Thymus (tissue), 11 donors: ENCODE measurements at regions not wholly inside any gene's neighbourhood (a gene's known extent, or its start where the extent isn't known, plus 50 kb on each side); places are given as distances from the start of the nearest gene placed in this dataset.
"Not testable (repeated sequence)": the region's sequence is repeated elsewhere in the genome, so short reads cannot be mapped to it uniquely, and the experiment has no call there.

Source experiments
- DNase-seq, 9 donors: peaks; one replicate each; pipeline ENCODE4 v3.0.0-alpha.2; 2013; ENCODE audit warnings: low spot score in 9 of 9, low read depth in 6 of 9, missing footprints in 1 of 9
- H3K27ac ChIP-seq, 2 donors: one replicate each; pipeline ENCODE4 v1.5.1; 2013; ENCODE audit warnings: control low read depth in 1 of 2, low read depth in 1 of 2, low read length in 1 of 2, mild to moderate bottlenecking in 1 of 2, moderate library complexity in 1 of 2
- H3K27me3 ChIP-seq, 2 donors: one replicate each; pipeline ENCODE4 v1.5.1; 2013; ENCODE audit warnings: low read length in 1 of 2; ENCODE audit not compliant: control insufficient read depth in 2 of 2, insufficient read depth in 1 of 2
- H3K36me3 ChIP-seq, 2 donors: one replicate each; pipeline ENCODE4 v1.5.1; 2013; ENCODE audit warnings: low read length in 1 of 2, mild to moderate bottlenecking in 1 of 2, moderate library complexity in 1 of 2; ENCODE audit not compliant: control insufficient read depth in 2 of 2, insufficient read depth in 2 of 2
- H3K4me1 ChIP-seq, 2 donors: one replicate each; pipeline ENCODE4 v1.5.1; 2013; ENCODE audit warnings: low read length in 2 of 2; ENCODE audit not compliant: control insufficient read depth in 2 of 2, insufficient read depth in 2 of 2
- H3K4me3 ChIP-seq, 2 donors: one replicate each; pipeline ENCODE4 v1.5.1; 2013; ENCODE audit warnings: low read length in 2 of 2, control low read depth in 1 of 2, mild to moderate bottlenecking in 1 of 2
- H3K9me3 ChIP-seq, 2 donors: one replicate each; pipeline ENCODE4 v1.5.1; 2013; ENCODE audit warnings: low read length in 1 of 2, mild to moderate bottlenecking in 1 of 2; ENCODE audit not compliant: control insufficient read depth in 2 of 2, insufficient read depth in 1 of 2
- WGBS: extraction: QIAGEN DNeasy Blood & Tissue Kit; methylation state at CpG from one replicate; pipeline ENCODE4 v1.1.7; 2013; 5-methylcytosine and 5-hydroxymethylcytosine counted together
- donor health status: healthy.

DNA sequence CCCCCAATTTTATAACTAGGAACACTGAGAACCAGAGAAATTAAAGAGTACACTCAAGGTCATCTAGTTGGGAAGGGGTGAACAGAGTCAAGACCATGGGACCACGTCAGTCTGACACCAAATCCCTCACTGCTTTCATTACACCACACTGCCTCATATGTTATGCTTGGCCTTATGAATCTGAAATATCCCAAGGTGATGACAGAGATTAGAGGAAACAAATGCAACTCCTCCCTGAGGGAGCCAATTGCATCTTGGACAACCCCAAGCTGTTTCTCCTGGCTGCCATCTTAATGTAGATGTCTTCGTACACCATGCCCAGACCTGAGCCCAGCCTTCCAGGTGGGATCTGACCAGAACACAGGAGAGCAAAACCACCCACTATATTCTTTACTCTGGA is 60.6 kb upstream of the ABCA1 start:
- Histone ChIP-seq H3K27ac (no peak overlapping the region), H3K4me1 (peaks cover 47 to 71% of the 10 kb centered on the region in 2 donors), H3K4me3 (no peak overlapping the region), H3K36me3 (no peaks in the 10 kb centered on the region), H3K9me3 (no peaks in the 10 kb centered on the region), H3K27me3 (no peaks in the 10 kb centered on the region)
- DNase-seq = no peak
- WGBS = 97% methylated on average over 2 of the region's 2 CpGs

DNA sequence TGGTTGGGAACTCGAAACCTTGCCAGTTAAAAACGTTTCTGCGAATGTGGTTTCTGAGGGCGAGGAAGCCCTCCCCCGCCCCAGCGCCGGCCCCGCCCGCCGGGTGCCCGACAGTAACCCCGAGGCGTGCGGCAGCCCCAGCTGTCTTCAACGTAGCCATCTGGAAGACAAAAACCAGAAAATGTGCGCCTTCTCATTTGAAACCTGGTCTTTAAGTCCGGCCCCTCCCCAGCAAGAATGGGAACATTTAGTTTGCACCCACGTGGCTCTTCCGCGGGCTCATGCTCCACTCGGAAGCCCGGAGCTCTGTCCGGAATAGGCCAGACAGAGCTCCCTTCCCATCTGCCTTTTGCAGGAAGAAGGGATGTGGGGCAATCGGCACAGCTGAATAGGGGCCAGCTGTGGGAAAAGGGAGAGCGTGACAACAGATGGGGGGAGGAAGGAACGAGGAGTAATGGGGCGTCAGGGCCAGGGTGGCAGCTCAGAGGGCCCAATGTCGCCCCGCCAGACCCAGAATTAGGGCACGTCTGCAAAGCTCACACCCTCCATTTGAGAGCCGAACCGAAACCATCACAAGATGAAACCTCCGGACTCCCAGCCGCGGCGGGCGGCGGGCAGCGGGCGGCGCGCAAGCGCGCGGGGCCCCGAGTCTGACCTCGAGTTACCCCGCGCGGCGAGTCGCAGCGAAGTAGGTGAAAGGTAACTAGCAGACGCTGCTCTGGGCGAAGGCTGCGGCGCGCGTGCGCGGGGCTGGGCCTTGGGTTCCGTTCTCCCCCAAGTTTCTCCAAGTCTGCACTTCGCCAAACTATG is 63.4 kb upstream of the ABCA1 start:
- Histone ChIP-seq H3K4me3 (peak overlapping the region; percentile 36 to 66), H3K27me3 (no peaks in the 10 kb centered on the region), H3K36me3 (no peaks in the 10 kb centered on the region), H3K9me3 (no peaks in the 10 kb centered on the region), H3K27ac (peak overlapping the region; percentile 94 to 100), H3K4me1 (peaks cover 31 to 68% of the 10 kb centered on the region in 2 donors)
- peak; percentile 74 to 96 (median 86) for DNase-seq
- under 1% methylated on average over 63 of the region's 63 CpGs for WGBS

DNA sequence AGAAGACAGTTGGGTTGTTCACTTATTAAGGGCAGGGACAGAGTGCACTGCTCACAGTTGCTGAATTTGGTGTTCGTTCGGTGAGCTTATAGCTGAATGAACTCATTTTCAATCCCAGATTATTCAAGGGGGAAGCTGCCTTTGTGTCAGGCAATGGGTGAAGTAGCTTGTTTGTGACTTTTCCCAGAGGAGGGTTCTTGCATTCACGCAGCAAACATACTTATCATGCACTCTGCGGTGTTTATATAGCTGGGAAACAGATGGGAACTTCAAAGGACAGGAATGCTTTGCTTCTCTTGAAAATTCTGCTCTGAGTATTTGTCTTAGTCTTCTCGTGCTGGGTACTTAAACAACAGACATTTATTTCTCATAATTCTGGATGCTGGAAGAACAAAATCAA is 64.7 kb upstream of the ABCA1 start:
- peak overlapping the region; percentile 62 to 100 for H3K27ac ChIP-seq
- H3K4me1 ChIP-seq = peaks cover 31 to 66% of the 10 kb centered on the region in 2 donors
- no peaks in the 10 kb centered on the region for H3K9me3 ChIP-seq
- H3K4me3 ChIP-seq = peak overlapping the region in 1 of 2 donors; percentile 2
- no peaks in the 10 kb centered on the region for H3K36me3 ChIP-seq
- WGBS = 54% methylated on average over 5 of the region's 5 CpGs
- DNase-seq = peak in 3 of 9 donors; percentile 27 to 53 (median 30)
- H3K27me3 ChIP-seq = no peaks in the 10 kb centered on the region

DNA sequence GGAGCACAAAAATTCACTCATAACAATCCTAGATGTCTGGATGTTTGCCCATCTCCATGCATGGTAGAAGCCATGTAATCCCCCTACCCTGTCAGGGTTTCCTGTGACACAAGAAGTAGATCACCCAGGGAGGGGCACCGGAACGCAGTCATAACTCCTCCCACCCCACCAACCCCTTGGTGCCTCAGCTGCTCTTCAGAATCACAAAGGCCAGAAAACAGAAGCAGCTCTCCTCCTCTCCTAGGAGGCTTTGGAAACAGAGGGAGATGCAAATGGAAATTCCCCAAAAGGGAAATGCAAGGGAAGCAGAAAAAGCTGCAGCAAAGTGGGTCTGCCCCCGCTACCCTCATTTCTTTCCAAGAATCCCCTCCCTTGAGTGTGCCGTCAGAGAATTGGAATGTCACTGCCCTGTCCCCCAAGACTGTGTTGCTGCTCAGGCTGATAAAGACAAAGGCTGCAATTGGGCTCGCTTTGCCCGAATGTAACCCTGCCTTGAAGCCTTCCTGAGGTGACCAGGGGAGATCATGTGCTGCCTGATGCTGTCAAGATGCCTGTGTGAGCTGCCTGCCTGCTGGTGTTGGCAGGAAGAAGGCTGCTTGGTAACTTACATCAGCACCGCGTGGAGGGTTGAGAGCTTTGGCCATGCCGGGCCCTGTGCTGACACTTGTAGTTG is 65.5 kb upstream of the ABCA1 start:
- no peaks in the 10 kb centered on the region for H3K27me3 ChIP-seq
- WGBS = 36% methylated on average over 9 of the region's 9 CpGs
- H3K4me3 ChIP-seq = peak overlapping the region; percentile 35 to 49
- DNase-seq = peak in 7 of 9 donors; percentile 44 to 85 (median 66)
- H3K9me3 ChIP-seq = no peaks in the 10 kb centered on the region
- H3K36me3 ChIP-seq = no peaks in the 10 kb centered on the region
- H3K27ac ChIP-seq = peak overlapping the region; percentile 62 to 100
- H3K4me1 ChIP-seq = peaks cover 31 to 61% of the 10 kb centered on the region in 2 donors

DNA sequence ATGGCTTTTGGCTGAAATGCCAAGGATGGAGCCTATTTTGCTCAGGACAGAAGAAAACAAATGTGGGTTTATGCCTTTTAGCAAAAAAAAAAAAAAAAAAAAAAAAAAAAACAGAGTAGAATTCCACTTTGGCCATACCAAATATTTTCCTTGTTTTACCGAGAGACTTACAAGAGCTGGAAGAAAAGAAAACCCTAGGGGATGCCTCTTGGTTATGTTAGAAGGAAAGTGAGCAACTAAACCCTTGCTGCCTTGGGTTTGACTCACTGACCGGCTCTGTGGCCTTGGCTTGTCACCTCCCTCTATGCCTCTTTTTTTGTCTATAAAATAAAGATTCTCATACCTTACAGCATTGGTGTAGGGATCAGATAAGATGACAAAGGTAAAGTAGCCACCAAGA is 69.6 kb upstream of the ABCA1 start:
- WGBS = 97% methylated on average over 2 of the region's 2 CpGs
- H3K9me3 ChIP-seq = no peaks in the 10 kb centered on the region
- H3K4me3 ChIP-seq = no peak overlapping the region
- H3K27me3 ChIP-seq = no peaks in the 10 kb centered on the region
- DNase-seq = no peak
- H3K27ac ChIP-seq = no peak overlapping the region
- peaks cover 10 to 25% of the 10 kb centered on the region in 2 donors for H3K4me1 ChIP-seq
- H3K36me3 ChIP-seq = no peaks in the 10 kb centered on the region

DNA sequence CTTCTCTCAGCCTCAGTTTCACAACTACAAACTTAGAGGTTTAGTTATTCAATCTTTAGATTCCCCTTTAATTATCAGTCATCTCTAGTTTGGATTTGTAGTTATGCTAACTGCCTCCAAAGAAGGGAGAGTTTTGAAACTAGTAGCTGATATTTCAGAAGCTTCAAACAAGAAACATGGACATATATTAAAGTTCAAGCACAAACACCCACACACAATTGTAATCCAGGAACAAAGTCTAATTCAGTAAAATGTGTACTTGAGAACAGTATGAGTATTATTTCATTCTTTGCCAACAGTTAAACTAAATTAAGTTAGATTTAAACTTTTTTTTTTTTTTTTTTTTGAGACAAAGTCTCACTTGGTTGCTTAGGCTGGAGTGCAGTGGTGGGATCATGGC is 71.2 kb upstream of the ABCA1 start:
- Histone ChIP-seq H3K4me3 (no peak overlapping the region), H3K4me1 (peaks cover 0 to 10% of the 10 kb centered on the region in 2 donors), H3K27me3 (no peaks in the 10 kb centered on the region), H3K27ac (no peak overlapping the region), H3K9me3 (no peaks in the 10 kb centered on the region), H3K36me3 (no peaks in the 10 kb centered on the region)
- no peak for DNase-seq

DNA sequence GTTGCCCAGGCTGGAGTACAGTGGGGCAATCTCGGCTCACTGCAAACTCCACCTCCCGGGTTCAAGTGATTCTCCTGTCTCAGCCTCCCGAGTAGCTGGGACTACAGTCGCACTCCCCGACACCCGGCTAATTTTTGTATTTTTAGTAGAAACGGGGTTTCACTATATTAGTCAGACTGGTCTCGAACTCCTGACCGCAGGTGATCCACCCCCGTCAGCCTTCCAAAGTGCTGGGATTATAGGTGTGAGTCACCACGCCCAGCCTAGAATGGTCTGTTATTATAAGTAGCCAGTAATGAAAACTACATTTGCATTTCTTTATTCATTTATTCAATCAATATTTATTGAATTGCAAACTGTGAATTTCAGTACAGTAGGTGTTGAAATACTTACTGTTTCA is 72.6 kb upstream of the ABCA1 start:
- H3K4me1 ChIP-seq, H3K27me3 ChIP-seq, H3K4me3 ChIP-seq, H3K9me3 ChIP-seq, H3K27ac ChIP-seq, DNase-seq, H3K36me3 ChIP-seq: not testable (repeated sequence)
- 98% methylated on average over 11 of the region's 11 CpGs for WGBS

DNA sequence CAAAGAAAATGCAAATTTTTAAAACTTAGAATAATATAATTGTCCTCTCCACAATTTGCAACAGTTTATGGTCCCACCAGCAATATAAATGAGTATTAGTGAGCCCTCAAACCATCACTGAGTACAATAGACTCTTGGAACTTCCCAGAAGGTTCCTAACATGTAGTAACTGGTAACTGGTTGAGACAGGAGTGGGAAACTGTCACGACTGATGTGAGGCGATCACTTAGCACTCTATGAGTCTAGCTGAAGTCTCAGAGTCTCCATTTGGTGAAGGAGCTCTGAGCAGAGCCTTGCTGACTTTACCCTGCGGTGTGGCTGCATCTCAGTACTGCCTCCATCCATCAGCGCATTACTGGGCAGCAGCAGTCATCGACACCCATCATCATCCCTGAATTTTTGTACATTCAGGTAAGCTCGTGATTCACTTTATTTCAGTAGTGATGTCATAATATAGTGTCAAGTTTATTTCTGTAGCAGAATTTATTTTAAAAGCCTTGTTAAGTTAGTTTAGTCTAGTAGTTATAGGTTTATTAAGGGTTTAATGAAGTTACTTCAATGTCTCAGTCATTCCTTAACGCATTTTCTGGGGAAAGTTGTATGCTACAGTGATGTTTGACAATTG is 76.6 kb upstream of the ABCA1 start:
- H3K27ac ChIP-seq = no peak overlapping the region
- no peak for DNase-seq
- WGBS = 98% methylated on average over 7 of the region's 7 CpGs
- H3K36me3 ChIP-seq = no peaks in the 10 kb centered on the region
- H3K9me3 ChIP-seq = no peaks in the 10 kb centered on the region
- no peaks in the 10 kb centered on the region for H3K4me1 ChIP-seq
- H3K27me3 ChIP-seq = no peaks in the 10 kb centered on the region
- no peak overlapping the region for H3K4me3 ChIP-seq

DNA sequence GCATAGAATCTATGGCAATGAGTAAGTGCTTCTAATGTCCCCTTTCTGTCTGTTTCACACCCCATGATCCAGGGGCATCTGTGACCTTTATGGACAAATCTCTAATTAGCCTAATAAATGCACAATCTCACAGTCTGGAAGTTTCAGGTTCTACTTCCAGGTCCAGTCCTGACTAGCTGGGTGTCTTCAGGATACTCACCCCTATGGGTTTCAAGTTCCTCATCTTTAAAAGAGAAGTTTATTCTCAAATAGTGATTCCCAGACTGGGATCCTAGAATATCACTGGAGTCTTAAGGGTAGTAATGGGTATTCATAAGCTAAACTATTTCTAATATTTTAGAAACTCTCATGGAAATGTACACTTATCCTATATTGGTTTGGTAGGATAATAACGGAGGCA is 77.2 kb upstream of the ABCA1 start:
- Histone ChIP-seq H3K4me1 (no peaks in the 10 kb centered on the region), H3K27ac (no peak overlapping the region), H3K27me3 (no peaks in the 10 kb centered on the region), H3K9me3 (no peaks in the 10 kb centered on the region), H3K4me3 (no peak overlapping the region), H3K36me3 (no peaks in the 10 kb centered on the region)
- 99% methylated on average over 1 of the region's 1 CpG for WGBS
- DNase-seq = no peak
